ENCODE measurements at regions not wholly inside any gene's neighbourhood (a gene's known extent, or its start where the extent isn't known, plus 50 kb on each side); places are given as distances from the start of the nearest gene placed in this dataset.

- no peaks in the 10 kb centered on the region for H3K9me3 ChIP-seq
- H3K4me1 ChIP-seq, result no peaks in the 10 kb centered on the region
- H3K4me3 ChIP-seq (ENCODE audit: low read depth, low read length), result no peak overlapping the region
- H3K27me3 ChIP-seq, result no peaks in the 10 kb centered on the region
- no peak for TF ChIP-seq CTCF (IDR thresholded peaks at IDR 0.05; ENCODE audit: low read depth, low read length)
- no peak for DNase-seq
- no peaks in the 10 kb centered on the region for H3K36me3 ChIP-seq
Observed at GRCh38 chr4:23388699-23389395, 501.0 kb downstream of the PPARGC1A start.

GRCh38 chr4:23388255-23388654, 501.6 kb downstream of the PPARGC1A start:
- DNase-seq, result no peak
- Histone ChIP-seq H3K27me3 (no peaks in the 10 kb centered on the region), H3K4me3 (ENCODE audit: low read depth, low read length) (no peak overlapping the region), H3K36me3 (no peaks in the 10 kb centered on the region), H3K9me3 (no peaks in the 10 kb centered on the region), H3K4me1 (no peaks in the 10 kb centered on the region)
- TF ChIP-seq CTCF (IDR thresholded peaks at IDR 0.05; ENCODE audit: low read depth, low read length), result no peak

- Histone ChIP-seq H3K9me3 (no peaks in the 10 kb centered on the region), H3K36me3 (no peaks in the 10 kb centered on the region), H3K4me3 (ENCODE audit: low read depth, low read length) (no peak overlapping the region), H3K27me3 (no peaks in the 10 kb centered on the region), H3K4me1 (no peaks in the 10 kb centered on the region)
- TF ChIP-seq CTCF (IDR thresholded peaks at IDR 0.05; ENCODE audit: low read depth, low read length), result no peak
- DNase-seq, result no peak
Observed at GRCh38 chr4:23384741-23385140, 505.1 kb downstream of the PPARGC1A start.

GRCh38 chr4:23382879-23383278, 507.0 kb downstream of the PPARGC1A start:
- H3K4me1 ChIP-seq, result no peaks in the 10 kb centered on the region
- no peaks in the 10 kb centered on the region for H3K36me3 ChIP-seq
- H3K4me3 ChIP-seq (ENCODE audit: low read depth, low read length), result no peak overlapping the region
- no peak for TF ChIP-seq CTCF (IDR thresholded peaks at IDR 0.05; ENCODE audit: low read depth, low read length)
- no peaks in the 10 kb centered on the region for H3K9me3 ChIP-seq
- no peaks in the 10 kb centered on the region for H3K27me3 ChIP-seq
- DNase-seq, result no peak

GRCh38 chr4:23374259-23374658, 515.6 kb downstream of the PPARGC1A start:
- H3K27me3 ChIP-seq, result no peaks in the 10 kb centered on the region
- no peaks in the 10 kb centered on the region for H3K36me3 ChIP-seq
- H3K4me1 ChIP-seq, result no peaks in the 10 kb centered on the region
- TF ChIP-seq CTCF (IDR thresholded peaks at IDR 0.05; ENCODE audit: low read depth, low read length), result no peak
- no peak overlapping the region for H3K4me3 ChIP-seq (ENCODE audit: low read depth, low read length)
- H3K9me3 ChIP-seq, result no peaks in the 10 kb centered on the region
- no peak for DNase-seq

GRCh38 chr4:23373261-23373660, 516.6 kb downstream of the PPARGC1A start:
- no peak for TF ChIP-seq CTCF (IDR thresholded peaks at IDR 0.05; ENCODE audit: low read depth, low read length)
- Histone ChIP-seq H3K27me3 (no peaks in the 10 kb centered on the region), H3K4me3 (ENCODE audit: low read depth, low read length) (no peak overlapping the region), H3K9me3 (no peaks in the 10 kb centered on the region), H3K4me1 (no peaks in the 10 kb centered on the region; the same call in 1 of the 2 replicates), H3K36me3 (no peaks in the 10 kb centered on the region)
- DNase-seq, result no peak

Measured in BE2C (cell line).